ENCODE measurements at regions not wholly inside any gene's neighbourhood (a gene's known extent, or its start where the extent isn't known, plus 50 kb on each side); places are given as distances from the start of the nearest gene placed in this dataset.

- no peaks in the 10 kb centered on the region for H3K36me3 ChIP-seq (replicated peaks)
- H3K27me3 ChIP-seq (replicated peaks) = no peaks in the 10 kb centered on the region
- in situ Hi-C loops (cut with HindIII; ENCODE audit: low pct_ligation_motif_present, low sequenced_read_pairs) = no loop called here
- no peak overlapping the region for H3K27ac ChIP-seq
- DNase-seq = no peak
- H3K4me3 ChIP-seq (ENCODE audit: low read depth, low read length) = no peak overlapping the region
- TF ChIP-seq CTCF (IDR thresholded peaks at IDR 0.05; ENCODE audit: low read depth, low read length, missing control alignments) = no peak
These were observed 52.2 kb downstream of the POLR1D start for GRCh38 chr13:27673911-27674310.

DNA sequence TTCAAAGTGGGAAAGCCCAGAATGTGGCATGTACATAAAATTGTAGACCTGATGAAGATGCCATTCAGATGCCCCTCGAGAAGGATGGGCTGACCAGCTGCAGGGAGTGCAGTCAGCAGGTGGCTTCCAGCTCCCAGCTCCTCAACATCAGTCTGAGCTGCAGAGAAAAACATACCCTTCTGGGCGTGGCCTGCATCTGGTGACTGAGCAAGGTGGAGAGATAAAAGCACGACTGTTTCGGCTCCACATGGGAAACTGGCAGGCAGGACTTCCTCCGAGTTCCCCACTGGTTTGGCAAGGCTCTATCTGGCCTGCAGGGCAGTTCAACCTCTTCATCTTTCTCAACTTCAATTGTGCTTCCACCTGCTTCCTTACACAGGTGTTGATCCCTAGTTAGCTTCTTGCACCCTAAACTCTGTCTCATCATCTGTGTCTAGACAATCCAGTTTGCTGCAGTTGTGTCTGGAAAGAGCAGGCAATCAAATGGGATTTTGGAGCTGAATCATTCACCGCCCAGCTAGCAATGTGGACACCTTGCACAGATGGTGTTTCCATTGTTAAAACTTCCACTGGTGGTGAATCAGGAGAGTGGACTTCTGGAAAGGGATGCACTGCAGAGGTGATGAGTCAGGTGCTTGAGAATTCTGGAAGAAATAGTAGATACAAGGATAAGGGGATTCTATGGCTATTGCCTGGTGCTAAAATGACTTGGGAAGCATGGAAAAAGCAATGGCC, 56.8 kb downstream of the POLR1D start:
- peaks cover 2% of the 10 kb centered on the region for H3K27me3 ChIP-seq (replicated peaks)
- no peak for DNase-seq
- no peak for TF ChIP-seq CTCF (IDR thresholded peaks at IDR 0.05; ENCODE audit: low read depth, low read length, missing control alignments)
- H3K27ac ChIP-seq = no peak overlapping the region
- no peaks in the 10 kb centered on the region for H3K36me3 ChIP-seq (replicated peaks)
- no peak overlapping the region for H3K4me3 ChIP-seq (ENCODE audit: low read depth, low read length)
- in situ Hi-C loops (cut with HindIII; ENCODE audit: low pct_ligation_motif_present, low sequenced_read_pairs) = no loop called here

DNA sequence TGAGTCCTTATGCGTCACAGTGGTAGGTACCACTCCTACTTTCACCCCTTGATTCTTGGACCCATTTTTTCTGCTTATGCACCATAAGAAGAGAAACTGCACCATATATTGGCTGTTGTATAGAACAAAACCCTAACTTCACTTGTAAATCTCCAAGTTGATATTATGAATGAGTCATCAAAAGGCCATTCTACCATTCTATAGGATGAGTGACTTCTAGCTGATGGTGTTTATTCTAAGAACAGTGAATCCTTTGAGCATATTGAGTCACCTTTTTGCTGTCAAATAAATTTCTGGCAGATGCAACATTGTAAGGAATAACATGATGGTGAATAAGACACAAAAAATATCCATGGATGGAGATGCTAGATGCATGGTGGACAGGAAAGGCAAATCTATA, 57.7 kb downstream of the POLR1D start:
- Histone ChIP-seq H3K36me3 (replicated peaks) (no peaks in the 10 kb centered on the region), H3K27me3 (replicated peaks) (peaks cover 2% of the 10 kb centered on the region), H3K4me3 (ENCODE audit: low read depth, low read length) (no peak overlapping the region), H3K27ac (no peak overlapping the region)
- TF ChIP-seq CTCF (IDR thresholded peaks at IDR 0.05; ENCODE audit: low read depth, low read length, missing control alignments) = no peak
- in situ Hi-C loops (cut with HindIII; ENCODE audit: low pct_ligation_motif_present, low sequenced_read_pairs) = no loop called here
- DNase-seq = no peak

DNA sequence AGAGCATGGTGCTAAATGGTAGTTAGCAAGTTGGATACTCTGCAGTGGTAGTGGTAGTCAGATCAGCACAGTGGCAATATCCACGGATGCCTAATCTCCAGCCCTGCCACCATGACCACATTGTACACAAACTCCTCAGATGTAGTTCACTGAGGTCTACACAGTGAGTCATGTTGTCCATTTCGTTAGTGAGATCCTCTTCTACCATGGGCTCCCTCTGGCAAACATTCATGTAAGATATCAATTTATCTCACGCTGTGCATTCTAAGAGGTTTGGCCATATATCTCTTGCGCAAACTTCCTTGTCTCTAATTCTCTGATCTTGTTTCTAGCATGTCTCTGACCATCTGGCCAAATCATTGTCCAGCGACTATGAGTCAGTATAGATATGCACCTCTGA, 58.2 kb downstream of the POLR1D start:
- Histone ChIP-seq H3K36me3 (replicated peaks) (no peaks in the 10 kb centered on the region), H3K27me3 (replicated peaks) (peaks cover 2% of the 10 kb centered on the region), H3K4me3 (ENCODE audit: low read depth, low read length) (no peak overlapping the region), H3K27ac (no peak overlapping the region)
- in situ Hi-C loops (cut with HindIII; ENCODE audit: low pct_ligation_motif_present, low sequenced_read_pairs) = no loop called here
- DNase-seq = no peak
- no peak for TF ChIP-seq CTCF (IDR thresholded peaks at IDR 0.05; ENCODE audit: low read depth, low read length, missing control alignments)

DNA sequence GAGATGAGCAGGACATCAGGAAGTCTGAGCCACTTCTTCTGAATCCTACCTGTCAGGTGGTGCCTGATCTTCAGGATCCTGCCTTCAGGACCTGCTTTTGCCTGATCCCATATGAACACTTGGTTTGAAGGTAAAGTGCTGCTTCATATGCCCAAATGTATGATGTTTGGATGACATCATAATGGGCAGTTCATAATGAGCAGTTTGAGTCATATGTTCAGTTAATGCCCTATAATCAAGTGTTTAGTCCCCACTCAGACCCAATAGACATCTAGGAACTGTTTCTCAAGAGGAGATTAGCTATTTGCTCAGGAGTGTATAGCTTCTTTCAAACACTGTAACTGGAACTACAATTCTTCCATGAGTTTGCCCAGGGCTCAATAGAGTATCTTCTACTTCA, 58.8 kb downstream of the POLR1D start:
- no peak for TF ChIP-seq CTCF (IDR thresholded peaks at IDR 0.05; ENCODE audit: low read depth, low read length, missing control alignments)
- peaks cover 2% of the 10 kb centered on the region for H3K27me3 ChIP-seq (replicated peaks)
- H3K27ac ChIP-seq = no peak overlapping the region
- no peak for DNase-seq
- no peaks in the 10 kb centered on the region for H3K36me3 ChIP-seq (replicated peaks)
- no peak overlapping the region for H3K4me3 ChIP-seq (ENCODE audit: low read depth, low read length)
- in situ Hi-C loops (cut with HindIII; ENCODE audit: low pct_ligation_motif_present, low sequenced_read_pairs) = no loop called here

DNA sequence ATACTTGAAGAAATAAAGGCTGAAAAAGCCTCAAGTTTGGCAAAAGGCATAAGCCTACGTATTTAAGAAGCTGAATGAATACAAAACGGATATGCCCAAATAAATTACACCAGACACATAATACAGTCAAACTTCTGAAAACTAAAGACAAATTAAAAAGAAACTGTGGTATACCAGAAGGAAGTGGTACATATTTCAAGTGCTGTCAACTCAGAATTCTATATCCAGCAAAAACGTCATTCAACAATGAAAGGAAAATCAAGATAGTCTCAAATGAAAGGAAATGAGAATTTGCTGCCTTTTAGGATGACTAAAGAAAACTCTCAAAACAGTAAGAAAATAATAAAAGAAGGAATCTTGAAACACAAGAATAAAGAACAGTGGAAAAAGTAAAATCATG, 69.5 kb downstream of the POLR1D start:
- no peak for DNase-seq
- Histone ChIP-seq H3K4me3 (ENCODE audit: low read depth, low read length) (no peak overlapping the region), H3K27ac (no peak overlapping the region), H3K27me3 (replicated peaks) (no peaks in the 10 kb centered on the region), H3K36me3 (replicated peaks) (no peaks in the 10 kb centered on the region)
- in situ Hi-C loops (cut with HindIII; ENCODE audit: low pct_ligation_motif_present, low sequenced_read_pairs) = no loop called here
- TF ChIP-seq CTCF (IDR thresholded peaks at IDR 0.05; ENCODE audit: low read depth, low read length, missing control alignments) = no peak
